ENCODE measurements at regions not wholly inside any gene's neighbourhood (a gene's known extent, or its start where the extent isn't known, plus 50 kb on each side); places are given as distances from the start of the nearest gene placed in this dataset.

DNA sequence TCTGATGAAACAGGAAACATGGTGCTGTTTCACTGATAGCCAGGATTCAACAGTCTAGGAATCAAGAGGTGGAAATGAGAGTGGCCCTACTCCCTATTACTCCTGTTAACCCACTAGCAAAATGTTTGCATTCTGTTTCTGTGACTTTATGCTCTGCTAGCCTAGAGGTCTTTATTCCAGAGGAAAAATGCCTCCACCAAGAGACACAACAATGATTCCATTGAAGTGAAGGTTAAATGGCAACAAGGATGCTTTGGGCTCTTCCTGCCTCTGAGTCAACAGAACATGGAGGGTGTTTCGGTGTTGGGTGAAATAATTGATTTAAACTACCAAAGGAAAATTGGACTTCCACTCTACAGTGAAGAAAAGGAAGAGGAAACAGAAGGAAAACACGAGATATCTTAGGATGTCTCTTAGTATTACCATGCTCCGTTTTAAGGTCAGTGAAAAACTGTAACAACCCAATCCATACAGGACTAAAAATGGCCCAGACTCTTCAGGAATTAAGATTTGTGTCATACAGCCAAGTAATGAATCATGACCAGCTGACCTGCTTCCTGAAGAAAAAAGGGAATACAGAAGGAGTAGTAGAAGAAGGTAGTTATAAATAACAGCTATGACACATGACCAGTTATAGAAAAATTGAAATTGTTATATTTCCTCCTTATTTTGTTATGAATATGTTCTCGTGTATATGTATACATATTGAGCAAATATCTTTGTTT, 1237.8 kb downstream of the NCAM2 start:
- no peak for DNase-seq (ENCODE audit: low spot score in 2 of 2)
- FAIRE-seq: no peak

- no peak for FAIRE-seq
- no peak for DNase-seq (ENCODE audit: low spot score in 2 of 2)
Observed at GRCh38 chr21:22244516-22244915, 1246.3 kb downstream of the NCAM2 start.

GRCh38 chr21:22250355-22250754, 1252.1 kb downstream of the NCAM2 start:
- DNase-seq (ENCODE audit: low spot score in 2 of 2) (no peak), FAIRE-seq (no peak)

GRCh38 chr21:22253761-22254160, 1255.6 kb downstream of the NCAM2 start:
- DNase-seq (ENCODE audit: low spot score in 2 of 2) (no peak), FAIRE-seq (no peak)

- DNase-seq (ENCODE audit: low spot score in 2 of 2) (no peak), FAIRE-seq (no peak)
Observed at GRCh38 chr21:22258821-22259220, 1260.6 kb downstream of the NCAM2 start.

GRCh38 chr21:22260274-22260673, 1262.1 kb downstream of the NCAM2 start:
- DNase-seq (ENCODE audit: low spot score in 2 of 2) (no peak), FAIRE-seq (no peak)

DNA sequence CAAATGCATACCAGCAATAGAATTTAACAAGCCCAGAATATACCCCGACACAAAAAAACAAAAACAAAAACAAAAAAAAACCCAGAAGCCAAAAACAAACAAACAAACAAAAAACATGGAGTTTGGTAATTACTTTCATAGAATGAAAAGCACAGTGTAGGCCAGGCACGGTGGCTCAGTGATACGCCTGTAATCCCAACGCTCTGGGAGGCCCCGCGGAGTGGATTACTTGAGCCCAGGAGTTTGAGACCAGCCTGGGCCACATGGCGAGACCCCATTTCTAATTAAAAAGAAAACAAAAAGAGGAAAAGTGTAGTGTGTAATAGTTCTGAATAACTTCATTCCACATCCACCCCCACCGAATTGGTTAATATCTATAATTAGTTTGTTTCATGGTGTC, 1265.7 kb downstream of the NCAM2 start:
- FAIRE-seq (no peak), DNase-seq (ENCODE audit: low spot score in 2 of 2) (no peak)

GRCh38 chr21:22277341-22277740, 1279.1 kb downstream of the NCAM2 start:
- no peak for FAIRE-seq

GRCh38 chr21:22278366-22278765, 1280.2 kb downstream of the NCAM2 start:
- no peak for DNase-seq (ENCODE audit: low spot score in 2 of 2)
- FAIRE-seq: no peak

More at GRCh38 chr21:22277341-22277740, 1279.1 kb downstream of the NCAM2 start:
- no peak for DNase-seq (ENCODE audit: low spot score in 2 of 2)

DNA sequence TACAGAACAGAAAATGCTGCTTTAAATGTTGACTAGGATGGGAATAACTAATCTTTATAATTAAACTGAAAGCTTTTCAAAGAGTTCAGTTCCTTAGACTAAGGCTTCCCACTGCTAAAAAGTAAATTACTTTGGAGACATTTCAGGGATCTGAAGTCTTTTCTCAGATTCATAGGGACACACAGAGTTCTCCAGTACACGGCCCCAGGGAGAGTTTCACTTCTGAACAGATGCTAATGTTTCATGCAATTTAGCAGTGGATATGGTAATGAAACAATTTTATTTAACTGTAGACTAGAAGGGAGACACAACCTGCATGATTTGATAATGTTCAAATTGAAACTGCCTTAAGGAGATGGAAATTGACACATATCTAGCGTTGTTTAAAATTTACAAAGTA, 1282.6 kb downstream of the NCAM2 start:
- DNase-seq (ENCODE audit: low spot score in 2 of 2) (no peak), FAIRE-seq (no peak)

DNA sequence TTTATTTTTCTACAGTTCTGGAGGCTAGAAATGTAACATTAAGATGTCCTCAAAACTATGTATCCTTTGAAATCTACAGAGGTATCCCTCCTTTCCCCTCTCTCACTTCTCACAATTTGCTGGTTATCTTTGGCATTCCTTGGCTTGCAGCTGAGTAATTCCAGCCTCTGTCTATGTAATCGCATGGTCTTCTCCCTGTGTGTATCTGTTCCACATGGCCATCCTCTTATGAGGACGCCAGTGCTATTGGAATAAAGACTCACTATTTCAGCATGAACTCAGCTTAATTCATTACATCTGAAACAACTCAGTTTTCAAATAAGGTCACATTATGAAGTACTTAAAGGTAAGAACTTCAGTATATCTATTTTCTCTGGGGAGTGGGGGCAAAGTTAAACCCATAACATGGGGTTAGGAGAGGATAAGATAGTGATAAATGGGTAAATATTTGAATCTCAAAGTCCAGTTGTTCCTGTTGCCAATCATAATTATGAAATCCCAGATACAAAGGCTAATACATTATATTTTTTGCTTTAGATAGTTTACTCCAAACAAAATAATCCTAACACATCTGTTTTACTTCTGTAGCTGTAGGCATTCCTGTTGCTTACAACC, 1290.8 kb downstream of the NCAM2 start:
- DNase-seq (ENCODE audit: low spot score in 2 of 2) (no peak), FAIRE-seq (no peak)

- FAIRE-seq: no peak
Observed at GRCh38 chr21:22292144-22292543, 1293.9 kb downstream of the NCAM2 start.

GRCh38 chr21:22297575-22297974, 1299.4 kb downstream of the NCAM2 start:
- FAIRE-seq (no peak), DNase-seq (ENCODE audit: low spot score in 2 of 2) (no peak)

More at GRCh38 chr21:22292144-22292543, 1293.9 kb downstream of the NCAM2 start:
- DNase-seq (ENCODE audit: low spot score in 2 of 2): no peak

GRCh38 chr21:22311741-22312462, 1313.7 kb downstream of the NCAM2 start:
- no peak for FAIRE-seq
- DNase-seq (ENCODE audit: low spot score in 2 of 2): no peak

GRCh38 chr21:22314963-22315362, 1316.8 kb downstream of the NCAM2 start:
- no peak for FAIRE-seq
- no peak for DNase-seq (ENCODE audit: low spot score in 2 of 2)

DNA sequence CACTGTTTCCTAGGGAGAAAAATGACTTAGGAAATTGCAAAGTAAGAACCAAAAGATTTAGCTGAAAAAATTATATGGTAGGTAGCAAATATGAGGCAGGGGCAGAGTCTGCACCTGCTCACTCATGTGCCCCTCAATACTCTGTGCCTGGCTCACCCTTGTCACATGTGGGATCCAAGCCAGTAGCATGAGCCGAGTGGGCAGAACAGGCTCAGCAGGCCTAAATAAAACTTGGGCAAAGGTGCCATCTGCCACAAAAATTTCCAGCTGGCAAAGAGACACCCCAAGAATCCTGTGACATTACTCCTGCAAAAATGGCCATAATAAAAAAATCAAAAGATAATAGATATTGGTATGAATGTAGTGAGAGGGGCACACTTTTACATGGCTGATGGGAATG, 1321.2 kb downstream of the NCAM2 start:
- DNase-seq (ENCODE audit: low spot score in 2 of 2) (no peak), FAIRE-seq (no peak)

DNA sequence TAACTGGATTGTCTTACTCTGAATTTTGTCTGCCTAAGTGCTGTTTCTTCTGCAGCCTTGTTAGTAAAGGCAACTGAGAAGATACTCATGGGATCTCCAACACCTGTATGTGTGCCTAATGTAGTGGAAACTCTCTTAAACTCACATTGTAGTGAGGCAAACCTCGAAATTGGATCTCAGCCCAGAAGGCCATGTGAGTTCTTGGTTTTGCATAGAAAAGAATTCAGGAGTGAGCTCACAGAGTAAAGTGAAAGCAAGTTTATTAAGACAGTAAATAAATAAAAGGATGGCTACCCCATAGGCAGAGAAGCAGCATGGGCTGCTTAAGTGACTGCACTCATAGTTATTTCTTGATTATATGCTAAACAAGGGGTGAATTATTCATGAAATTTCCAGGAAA, 1344.7 kb downstream of the NCAM2 start:
- FAIRE-seq: no peak
- no peak for DNase-seq (ENCODE audit: low spot score in 2 of 2)

GRCh38 chr21:22343303-22343702, 1345.1 kb downstream of the NCAM2 start:
- FAIRE-seq: no peak
- no peak for DNase-seq (ENCODE audit: low spot score in 2 of 2)

DNA sequence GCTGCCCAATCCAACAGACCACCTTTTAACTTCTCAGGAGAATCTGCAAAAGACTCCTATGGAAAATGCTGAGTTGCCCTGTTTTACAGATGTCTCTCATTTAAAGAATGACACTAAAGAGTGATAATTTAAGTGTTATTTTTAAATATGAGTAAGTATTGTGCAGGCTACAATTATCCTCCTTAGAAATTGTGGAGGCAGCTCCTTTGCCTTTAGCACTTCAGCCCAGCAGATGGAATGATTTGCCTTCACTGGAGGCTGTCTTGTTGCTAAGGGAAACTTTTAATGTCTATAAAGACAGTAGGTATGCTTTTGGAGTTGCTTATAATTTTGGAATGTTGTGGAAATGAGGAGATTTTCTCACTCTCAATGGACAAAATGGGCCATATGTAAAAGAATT, 1345.5 kb downstream of the NCAM2 start:
- DNase-seq (ENCODE audit: low spot score in 2 of 2) (no peak), FAIRE-seq (no peak)

- FAIRE-seq (no peak), DNase-seq (ENCODE audit: low spot score in 2 of 2) (no peak)
Observed at GRCh38 chr21:22345624-22346023, 1347.4 kb downstream of the NCAM2 start.

DNA sequence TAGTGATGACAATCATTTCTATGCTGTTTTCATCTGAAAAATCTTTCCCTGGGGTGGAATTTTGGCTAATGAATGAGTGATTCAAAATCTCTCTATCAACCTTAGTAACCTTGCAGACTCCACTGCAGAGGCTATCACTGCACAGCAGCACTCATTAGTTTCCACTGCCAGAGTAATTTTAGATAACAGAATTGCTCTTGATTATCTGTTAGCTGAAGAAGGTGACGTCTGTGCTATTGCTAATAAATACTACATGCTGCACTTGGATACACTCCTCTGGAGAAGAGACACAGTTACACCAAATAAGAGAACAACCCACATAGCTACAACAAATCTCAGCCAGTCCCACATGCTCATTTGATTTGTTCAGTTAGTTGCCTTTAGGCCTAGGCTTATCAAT, 1348.4 kb downstream of the NCAM2 start:
- DNase-seq (ENCODE audit: low spot score in 2 of 2): no peak
- FAIRE-seq: no peak

DNA sequence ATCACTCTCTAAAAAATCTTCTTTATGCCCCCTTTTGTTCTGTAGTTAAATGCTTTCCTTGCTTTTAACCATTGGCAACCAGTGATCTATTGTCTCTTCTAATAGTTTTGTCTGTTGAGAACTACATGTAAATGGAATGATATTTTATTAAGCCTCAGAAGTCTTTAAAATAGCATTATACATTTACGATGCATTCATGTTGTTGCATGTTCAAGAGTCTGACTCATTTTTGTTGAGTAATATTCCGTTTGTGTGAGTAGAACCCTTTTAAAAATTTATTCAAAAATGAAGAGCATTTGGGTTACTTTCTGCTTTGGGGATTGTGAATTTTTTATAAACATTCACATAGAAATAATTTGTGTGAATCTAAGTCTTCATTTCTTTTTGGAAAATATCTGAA, 1352.9 kb downstream of the NCAM2 start:
- FAIRE-seq: no peak

More for the DNA sequence above, 1352.9 kb downstream of the NCAM2 start:
- DNase-seq (ENCODE audit: low spot score in 2 of 2): no peak

Data from frontal cortex (tissue), 3 donors.